HEK293 (cell line): ENCODE measurements at regions not wholly inside any gene's neighbourhood (a gene's known extent, or its start where the extent isn't known, plus 50 kb on each side); places are given as distances from the start of the nearest gene placed in this dataset.

ENCODE experiments used
- CTCF ChIP-seq: fragments of 450-650 bp; formaldehyde crosslinking; IDR thresholded peaks from 2 replicates; pipeline ENCODE4 v1.5.1; 2016; ENCODE audit warnings: missing biosample characterization, missing genetic modification characterization
- TRIM28 ChIP-seq: IDR thresholded peaks from 2 replicates; pipeline ENCODE4 v1.6.1; 2011; ENCODE audit warnings: low read length, control low read depth, borderline replicate concordance
- YY1 ChIP-seq: fragments of 450-650 bp; formaldehyde crosslinking; IDR thresholded peaks from 2 replicates; pipeline ENCODE4 v1.5.1; 2018; ENCODE audit warnings: missing biosample characterization, missing genetic modification characterization
- ZFP41 ChIP-seq: fragments of 450-650 bp; formaldehyde crosslinking; IDR thresholded peaks from 2 replicates; pipeline ENCODE4 v1.5.1; 2016; ENCODE audit warnings: missing biosample characterization, missing genetic modification characterization, borderline replicate concordance
- ZNF10 ChIP-seq: fragments of 450-650 bp; formaldehyde crosslinking; IDR thresholded peaks from 2 replicates; pipeline ENCODE4 v1.5.1; 2017; ENCODE audit warnings: missing biosample characterization, missing genetic modification characterization
- ZNF280C ChIP-seq: fragments of 450-650 bp; formaldehyde crosslinking; IDR thresholded peaks from 2 replicates; pipeline ENCODE4 v1.5.1; 2016; ENCODE audit warnings: missing biosample characterization, missing genetic modification characterization
- TF ChIP-seq, protein P1 (sequence below): fragments of 450-650 bp; formaldehyde crosslinking; IDR thresholded peaks from 2 replicates; pipeline ENCODE4 v1.5.1; 2016; ENCODE audit warnings: missing biosample characterization, missing genetic modification characterization, borderline replicate concordance

DNA sequence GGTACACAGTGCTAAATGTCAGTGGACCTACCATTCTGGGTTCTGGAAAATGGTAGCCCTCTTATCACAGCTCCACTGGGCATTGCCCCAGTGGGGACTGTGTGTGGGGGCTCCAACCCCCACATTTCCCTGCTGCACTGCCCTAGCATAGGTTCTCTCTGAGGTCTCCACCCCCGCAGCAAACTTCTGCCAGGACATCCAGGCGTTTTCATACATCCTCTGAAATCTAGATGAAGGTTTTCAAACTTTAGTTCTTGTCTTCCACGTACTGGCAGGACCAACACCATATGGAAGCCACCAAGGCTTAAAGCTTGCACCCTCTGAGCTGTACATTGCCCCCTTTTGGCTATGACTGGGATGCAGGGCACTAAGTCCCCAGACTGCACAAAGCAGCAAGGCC lies 788.2 kb upstream of the ALCAM start:
- TF ChIP-seq ZFP41 (tag by site-specific recombination) (no peak), CTCF (tag by site-specific recombination) (no peak), YY1 (tag by site-specific recombination) (no peak), ZNF10 (no peak), TRIM28 (no peak; the same call in 1 of the 2 replicates), ZNF280C (tag by site-specific recombination) (no peak)
- TF ChIP-seq, protein P1, sequence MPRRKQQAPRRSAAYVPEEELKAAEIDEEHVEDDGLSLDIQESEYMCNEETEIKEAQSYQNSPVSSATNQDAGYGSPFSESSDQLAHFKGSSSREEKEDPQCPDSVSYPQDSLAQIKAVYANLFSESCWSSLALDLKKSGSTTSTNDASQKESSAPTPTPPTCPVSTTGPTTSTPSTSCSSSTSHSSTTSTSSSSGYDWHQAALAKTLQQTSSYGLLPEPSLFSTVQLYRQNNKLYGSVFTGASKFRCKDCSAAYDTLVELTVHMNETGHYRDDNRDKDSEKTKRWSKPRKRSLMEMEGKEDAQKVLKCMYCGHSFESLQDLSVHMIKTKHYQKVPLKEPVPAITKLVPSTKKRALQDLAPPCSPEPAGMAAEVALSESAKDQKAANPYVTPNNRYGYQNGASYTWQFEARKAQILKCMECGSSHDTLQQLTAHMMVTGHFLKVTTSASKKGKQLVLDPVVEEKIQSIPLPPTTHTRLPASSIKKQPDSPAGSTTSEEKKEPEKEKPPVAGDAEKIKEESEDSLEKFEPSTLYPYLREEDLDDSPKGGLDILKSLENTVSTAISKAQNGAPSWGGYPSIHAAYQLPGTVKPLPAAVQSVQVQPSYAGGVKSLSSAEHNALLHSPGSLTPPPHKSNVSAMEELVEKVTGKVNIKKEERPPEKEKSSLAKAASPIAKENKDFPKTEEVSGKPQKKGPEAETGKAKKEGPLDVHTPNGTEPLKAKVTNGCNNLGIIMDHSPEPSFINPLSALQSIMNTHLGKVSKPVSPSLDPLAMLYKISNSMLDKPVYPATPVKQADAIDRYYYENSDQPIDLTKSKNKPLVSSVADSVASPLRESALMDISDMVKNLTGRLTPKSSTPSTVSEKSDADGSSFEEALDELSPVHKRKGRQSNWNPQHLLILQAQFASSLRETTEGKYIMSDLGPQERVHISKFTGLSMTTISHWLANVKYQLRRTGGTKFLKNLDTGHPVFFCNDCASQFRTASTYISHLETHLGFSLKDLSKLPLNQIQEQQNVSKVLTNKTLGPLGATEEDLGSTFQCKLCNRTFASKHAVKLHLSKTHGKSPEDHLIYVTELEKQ (tag by site-specific recombination): no peak
